Umbilical cord (tissue), 1 donor: ENCODE measurements at regions not wholly inside any gene's neighbourhood (a gene's known extent, or its start where the extent isn't known, plus 50 kb on each side); places are given as distances from the start of the nearest gene placed in this dataset.

Experiments
- DNase-seq: peaks from one replicate; pipeline ENCODE4 v3.0.0-alpha.2; 2015; ENCODE audit warnings: low spot score

DNA sequence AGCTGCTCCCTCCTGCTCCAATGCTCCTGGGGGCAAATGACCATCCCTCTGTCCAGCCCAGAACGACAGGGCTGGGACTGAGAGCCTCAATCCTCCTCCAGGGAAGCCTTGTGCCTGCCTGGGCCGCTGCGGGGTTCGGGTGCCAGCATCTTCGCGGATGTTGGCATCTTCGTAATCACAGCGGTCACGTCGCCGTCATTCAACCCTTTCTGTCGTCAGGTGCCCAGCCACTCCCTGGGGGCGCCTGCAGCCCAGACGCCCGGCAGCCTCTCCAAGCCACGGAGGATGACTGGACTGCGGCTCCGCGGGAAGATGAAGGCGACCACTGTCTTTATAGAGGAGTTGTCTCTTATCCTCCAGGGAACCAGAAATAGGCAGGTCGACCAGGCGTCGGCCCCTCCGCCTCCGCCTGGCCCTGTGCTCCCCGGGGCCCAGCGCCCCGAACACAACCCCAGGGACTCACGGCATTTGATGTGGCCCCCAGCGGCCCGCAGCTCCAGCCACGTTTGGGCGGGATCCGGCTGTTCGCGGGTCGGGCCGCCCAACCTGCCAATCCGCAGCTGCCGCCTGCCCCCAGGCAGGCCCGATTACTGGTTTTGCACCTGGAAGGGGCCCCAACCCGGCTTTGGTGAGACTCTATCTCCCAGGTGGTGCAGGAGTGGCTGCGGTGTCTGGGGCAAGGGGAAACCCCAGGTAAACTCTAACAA is 113.9 kb downstream of the THNSL2 start:
- DNase-seq, result no peak

DNA sequence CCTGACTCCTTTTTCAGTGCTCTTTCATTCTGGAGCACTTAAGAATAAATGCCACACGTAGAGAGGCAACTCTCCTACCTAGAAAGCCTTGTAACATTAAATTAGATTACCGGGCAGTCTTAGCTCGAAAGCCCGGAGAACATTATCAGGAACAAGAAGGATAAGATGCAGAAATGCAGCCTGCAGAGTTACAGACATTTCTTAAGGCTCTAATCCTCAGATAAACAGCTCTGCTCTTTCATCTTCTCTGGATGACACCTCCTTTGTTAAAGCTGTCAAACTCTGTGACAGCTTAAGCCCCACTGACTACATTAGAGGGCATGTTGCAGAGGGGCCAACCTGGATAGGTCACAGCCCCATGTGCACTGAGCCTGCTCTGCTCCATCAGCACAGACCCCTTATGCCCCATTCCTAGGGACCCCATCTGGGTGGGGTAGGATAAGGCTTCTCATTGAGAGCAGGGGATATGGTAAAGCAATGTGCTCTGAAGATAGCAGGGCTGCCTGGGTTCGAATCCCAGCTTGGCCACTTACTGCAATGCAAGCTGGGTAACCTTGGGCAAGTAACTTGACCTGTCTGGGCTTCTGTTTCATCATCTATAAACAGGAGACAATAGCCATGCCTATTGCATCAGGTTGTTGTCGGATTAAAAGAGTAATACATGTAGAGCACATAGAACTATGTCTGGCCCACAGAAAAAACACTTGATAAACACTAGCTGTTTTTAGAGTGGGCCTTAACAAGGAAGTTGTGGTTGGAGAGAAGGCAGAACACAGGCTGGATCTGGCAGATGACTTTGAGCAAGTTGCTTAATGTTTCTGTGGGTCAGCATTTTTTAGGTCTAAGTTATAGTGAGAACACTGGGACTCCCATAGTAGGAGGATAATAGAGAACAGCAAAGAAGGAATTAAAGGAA is 111.4 kb downstream of the THNSL2 start:
- peak; percentile 75 for DNase-seq

DNA sequence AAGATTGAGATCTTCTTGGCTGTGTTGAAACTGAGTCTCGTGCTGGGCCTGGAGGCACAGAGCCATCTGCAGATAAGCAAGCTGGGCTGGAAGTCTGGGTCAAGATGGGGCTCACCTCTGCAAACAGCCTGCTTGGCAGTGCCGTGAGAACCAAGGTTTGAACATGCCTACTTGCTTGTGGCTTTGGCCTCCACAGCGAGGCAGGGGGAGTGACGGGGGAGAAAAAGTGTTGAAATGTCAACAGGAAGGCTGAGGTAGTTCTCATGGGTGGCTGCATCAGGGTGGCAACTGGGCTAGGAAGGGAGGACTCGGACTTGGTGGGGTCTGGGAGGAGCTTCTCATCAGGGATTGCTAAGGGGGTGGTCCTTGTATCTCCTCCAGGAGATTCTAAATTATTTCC is 99.7 kb downstream of the THNSL2 start:
- DNase-seq, result no peak

DNA sequence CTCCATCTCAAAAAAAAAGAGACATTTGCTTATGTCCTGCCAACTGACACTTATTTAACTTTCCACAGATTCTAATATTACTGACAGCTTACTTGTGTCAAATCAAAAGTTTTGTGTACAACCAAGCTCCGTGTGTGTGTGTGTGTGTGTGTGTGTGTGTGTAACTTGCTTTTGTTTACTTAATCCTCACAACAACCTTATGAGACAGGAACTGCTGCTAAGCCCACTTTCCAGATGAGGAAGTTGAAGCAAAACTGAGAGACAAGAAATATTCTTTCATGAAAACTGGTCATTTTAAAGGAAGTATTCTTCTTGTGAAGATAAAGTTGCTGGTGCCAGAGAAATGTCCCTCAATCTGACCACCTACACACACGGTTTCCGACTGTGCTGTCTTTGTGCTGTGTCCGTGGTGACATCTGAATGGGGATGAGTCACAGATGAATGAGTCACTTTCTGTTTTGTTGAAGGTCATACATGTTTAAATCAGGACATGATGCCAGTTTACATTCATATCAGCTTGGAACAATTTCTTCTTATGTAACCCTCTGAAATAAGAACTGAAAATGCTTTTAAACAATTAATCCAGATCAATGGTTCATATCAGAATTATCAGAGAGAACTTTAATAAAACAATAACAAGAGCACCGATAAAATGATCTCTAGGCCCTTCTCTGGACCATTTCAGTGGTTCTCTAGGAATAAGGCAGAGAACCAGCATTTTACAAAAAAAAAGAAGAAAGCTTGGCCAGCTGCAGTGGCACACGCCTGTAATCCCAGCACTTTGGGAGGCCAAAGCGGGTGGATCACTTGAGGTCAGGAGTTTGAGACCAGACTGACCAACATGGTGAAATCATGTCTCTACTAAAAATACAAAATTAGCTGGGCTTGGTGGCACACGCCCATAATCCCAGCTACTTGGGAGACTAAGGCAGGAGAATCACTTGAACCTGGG is 95.5 kb downstream of the THNSL2 start:
- peak; percentile 10 for DNase-seq

DNA sequence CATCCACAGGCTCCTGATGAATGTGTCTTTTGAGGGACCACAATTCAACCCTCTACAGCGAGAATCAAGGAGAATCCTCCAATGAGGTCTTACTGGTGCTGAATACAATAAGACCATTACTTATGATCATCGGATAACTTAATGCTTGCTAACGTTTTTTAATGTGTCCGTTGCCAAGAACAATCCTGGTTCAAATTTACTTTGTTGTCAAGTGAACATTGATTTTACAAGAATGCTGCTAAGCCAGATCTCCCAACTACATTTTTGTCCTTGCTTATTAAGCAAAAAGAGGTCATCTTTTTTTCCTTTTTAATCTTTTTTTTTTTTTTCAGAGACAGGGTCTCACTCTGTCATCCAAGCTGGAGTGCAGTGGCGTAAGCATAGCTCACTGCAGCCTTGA is 93.7 kb downstream of the THNSL2 start:
- peak; percentile 32 for DNase-seq

DNA sequence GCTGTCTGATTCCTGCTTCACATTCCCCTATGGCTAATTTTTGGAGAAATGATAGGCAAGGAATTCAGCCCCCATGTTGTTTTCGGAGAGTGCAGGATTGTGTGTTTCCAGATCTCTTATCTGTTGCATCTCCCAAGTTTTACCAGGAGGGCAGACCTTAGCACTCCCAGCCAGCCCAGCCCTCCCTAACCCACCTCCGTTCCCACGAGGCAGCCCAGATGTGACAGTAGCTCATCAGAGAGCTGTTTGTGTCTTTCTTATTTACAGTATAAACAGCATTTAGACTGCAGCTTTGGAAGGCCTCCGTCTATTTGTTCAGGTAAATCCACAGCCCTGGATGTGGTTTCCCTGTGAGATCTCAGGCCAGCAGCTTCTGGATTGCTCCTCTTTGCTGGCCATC is 91.6 kb downstream of the THNSL2 start:
- no peak for DNase-seq

DNA sequence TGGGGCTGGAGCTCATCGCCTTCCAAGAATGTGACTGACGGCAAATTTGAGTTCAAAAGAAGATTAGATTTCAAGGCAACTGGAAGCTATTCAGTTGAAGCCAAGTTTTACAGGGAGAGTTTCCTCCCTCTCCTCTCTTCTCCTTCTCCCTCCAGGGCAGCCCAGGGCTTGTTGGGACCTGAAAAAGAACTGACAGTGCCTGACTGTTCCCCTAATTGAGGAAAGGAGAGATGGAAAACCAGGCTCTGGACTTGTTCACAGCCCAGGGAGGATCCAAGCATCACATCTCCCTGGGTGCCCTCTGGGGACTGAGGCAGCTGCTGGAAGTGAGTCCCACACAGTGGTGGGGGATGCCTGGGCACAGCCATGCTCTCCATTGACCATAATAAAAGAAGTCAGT is 88.1 kb downstream of the THNSL2 start:
- DNase-seq, result peak; percentile 32

DNA sequence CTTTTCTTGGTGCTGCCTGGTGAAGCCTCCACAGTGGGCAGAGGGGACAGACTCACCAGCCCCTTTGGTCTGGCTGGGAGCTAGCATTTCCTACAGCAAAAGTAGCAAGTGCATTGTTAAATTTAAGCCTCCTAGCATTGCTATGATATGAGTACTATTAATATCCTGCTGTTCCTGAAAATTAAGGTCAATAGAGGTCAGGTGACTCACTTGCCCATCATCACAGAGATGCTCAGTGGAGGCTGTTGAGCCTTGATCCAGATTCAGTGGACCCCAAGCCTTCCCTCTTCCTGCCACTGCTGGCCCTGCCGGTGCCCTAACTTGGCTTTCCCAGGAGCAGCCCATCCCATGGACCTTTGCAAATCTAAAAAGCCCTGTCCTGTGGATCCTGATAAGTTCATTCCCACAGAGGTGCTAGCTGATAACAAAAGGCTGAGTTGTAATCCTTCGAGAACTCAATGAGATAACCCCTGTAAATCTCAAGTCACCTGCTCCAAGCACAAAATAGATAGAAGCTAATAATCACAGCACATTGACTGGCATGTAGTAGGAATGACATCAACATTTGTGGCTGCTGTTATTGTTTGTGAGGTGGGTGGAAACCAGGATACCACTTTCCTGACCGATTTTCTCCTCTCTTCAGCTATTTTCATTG is 84.4 kb downstream of the THNSL2 start:
- DNase-seq, result no peak

DNA sequence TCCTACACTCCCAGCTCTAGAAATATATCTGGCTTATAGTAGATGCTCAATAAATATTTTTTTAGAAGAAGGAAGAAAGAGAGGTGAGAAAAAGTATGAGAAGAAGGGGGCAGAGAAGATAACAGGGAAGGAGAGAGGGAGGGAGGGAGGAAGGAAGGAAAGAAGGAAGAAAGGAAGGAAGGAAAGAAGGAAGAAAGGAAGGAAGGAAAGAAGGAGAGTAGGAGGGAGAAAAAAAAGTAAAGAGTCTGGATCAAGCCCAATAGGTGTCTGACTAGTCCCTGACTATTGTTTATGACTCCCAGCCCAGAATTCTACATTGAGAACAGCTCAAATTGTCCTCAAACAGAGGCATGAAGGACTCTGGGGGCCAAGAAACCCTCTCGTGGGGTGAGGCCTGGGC is 83.9 kb downstream of the THNSL2 start:
- DNase-seq, result no peak

DNA sequence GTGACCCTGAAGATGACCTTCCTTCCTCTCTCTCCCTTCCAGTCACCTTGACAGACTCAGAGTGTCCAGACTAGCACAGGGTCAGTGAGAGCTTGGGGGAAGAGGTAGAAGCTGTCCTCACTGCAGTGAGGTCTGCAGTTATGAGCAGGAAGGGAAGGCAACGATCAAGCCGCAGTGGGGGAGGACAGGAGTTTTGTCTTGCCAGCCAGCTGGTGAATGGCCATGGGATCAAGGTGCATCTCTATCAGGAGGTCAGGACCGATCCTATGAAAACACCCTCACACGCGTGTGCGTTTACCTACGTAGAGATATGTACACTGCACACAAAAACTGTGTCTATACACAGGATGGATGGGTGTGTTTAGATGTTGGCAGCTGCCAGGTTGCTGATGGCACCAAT is 83.2 kb downstream of the THNSL2 start:
- no peak for DNase-seq

DNA sequence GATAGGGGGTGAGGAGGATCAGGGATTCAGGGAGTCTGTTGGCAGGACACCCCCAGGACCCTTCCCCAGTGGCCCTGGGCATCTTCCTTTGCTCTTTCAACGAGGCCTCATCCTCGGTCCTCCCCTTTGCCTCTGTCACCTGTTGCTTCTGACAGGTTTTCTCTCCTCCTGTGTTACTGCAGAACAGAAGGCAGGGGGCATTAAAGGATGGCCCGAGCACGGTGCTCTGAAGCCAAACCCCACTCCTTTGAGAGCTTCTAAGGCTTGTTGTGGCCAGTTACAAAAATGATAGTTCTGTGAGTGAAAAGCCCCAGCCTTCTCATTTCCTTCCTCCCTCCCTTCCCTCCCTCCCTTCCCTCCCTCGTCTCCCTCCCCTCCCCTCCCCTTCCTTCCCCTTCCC is 82.5 kb downstream of the THNSL2 start:
- no peak for DNase-seq

DNA sequence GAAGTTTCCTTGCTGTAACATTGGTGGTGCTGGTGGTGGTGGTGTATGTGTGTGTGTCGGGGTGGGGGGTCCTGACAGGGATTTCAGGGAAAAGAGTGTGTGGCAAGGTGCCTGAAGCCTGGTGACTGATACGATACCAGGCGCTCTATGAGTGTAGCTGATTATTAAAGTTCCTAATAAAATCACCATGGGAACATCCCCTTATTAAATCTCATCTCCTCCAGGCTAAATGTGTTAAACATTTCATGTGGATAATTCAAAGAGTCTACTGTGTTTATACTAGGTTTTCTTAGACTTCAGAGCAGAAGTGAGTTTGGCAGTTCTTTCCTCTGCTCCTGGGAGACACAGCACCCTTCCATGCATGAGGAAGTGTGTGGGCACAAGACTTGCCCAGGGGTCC is 82.0 kb downstream of the THNSL2 start:
- no peak for DNase-seq

DNA sequence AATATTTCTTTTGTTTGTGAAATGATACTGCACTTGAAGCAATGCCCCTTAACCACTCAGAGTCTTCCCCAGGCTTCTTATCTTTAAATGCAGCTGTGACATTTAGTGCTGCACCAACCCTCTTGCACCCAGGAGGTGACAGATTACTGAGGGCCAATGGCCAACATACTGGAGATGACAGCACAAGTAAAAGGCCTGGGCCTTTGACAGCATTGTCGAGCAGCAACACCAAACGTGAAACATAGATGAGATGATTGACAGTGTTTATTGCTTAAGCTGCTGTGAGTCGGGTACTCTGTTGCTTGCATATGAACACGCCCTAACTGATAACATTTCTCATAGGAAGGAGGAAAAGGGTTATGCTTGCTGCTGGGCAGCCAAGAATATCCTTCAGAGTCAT is 80.3 kb downstream of the THNSL2 start:
- no peak for DNase-seq

DNA sequence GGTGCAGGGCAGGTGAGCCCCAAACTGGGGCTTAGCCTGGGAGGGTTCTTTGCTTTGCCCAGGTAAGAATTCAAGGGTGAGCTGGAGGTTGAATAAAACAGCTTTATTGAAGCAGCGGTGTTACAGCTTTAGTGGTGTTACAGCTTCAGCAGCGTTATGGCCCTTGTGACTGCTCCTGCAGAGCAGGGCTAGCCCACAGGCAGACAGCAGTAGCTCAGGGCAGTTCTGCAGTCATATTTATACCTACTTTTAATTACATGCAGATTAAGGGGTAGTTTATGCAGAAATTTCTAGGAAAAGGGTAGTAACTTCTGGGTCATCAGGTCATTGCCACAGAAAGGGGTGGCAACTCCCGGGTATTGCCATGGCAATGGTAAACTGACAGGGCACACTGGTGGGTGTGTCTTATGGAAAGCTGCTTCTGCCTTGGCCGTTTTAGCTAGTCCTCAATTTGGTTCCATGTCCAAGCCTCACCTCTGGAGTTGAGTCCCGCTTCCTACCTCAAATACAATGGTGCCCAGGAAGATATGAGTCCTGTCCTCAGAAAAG is 78.2 kb downstream of the THNSL2 start:
- DNase-seq, result no peak

DNA sequence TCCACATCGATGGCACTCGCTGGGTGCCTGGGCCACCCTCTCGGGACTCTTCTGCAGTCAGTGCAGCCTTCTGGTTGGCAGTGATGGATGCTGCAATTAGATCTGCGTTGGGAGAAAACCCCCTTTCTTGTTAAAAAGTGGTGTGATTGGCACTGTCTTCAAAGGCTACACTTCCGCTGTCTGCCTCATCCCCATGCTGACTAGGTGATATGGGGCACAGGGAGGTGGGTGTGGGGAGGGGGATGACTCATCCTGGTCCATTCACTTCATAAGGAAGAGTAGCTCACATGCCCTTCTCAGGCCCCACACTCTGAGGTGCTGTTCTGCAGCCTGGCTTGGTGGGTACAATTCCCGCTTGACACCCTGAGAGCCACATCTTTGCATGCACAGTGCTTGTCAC is 77.4 kb downstream of the THNSL2 start:
- DNase-seq, result no peak

DNA sequence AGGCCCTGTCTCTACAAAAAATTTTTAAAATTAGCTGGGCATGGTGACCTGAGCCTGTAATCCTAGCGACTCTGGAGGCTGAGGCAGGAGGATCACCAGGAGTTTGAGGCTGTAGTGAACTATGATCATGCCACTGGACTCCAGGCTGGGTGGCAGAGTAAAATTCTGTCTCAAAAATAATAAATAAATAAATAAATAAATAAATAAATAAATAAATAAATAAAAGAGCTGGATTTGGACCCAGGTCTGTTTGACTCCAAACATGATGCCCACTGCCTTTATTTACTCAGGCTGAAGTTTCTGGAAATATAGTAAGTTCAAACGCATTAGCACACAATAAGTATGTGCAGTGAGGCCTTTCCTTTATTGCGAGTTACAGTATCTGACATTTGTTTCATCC is 75.0 kb downstream of the THNSL2 start:
- no peak for DNase-seq

DNA sequence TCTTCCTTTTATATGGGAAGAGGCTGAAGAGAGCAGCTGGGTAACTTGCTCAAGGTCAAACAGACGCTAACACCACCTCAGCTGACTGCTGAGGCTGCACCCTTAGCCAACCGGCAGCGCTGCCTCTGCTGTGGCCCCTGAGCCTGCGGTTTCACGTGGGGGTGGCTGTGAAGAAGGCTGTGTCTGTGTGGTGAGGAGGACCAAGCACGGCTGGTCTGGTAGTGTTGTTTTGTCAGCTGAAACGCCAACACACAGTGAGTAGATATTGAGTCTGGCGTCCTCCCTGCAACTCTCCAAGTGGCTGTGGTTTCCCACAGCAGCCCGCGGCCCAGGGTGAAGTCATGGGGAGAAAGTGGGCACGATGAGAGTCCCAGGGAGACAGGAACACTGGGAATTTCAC is 69.6 kb downstream of the THNSL2 start:
- no peak for DNase-seq

DNA sequence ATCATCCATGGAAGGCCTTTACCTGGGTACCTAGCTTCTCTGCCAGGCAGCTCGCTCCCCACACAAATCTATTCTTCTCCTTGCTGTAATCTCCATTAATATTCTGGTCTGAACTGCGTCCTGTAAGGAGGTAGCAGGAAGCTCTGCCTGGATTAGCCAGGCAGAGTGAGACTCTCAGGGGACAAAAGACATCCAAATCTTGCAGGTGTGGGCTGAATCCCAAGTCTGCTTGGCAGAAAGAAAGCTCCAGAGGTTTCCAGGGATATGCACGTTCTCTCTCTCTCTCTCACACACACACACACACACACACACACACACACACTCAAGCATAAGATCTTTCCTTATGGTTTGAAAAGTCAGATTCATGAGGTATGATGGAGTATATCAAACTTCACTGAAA is 66.5 kb downstream of the THNSL2 start:
- no peak for DNase-seq
